Suprapubic skin (tissue), 4 donors: ENCODE measurements at regions not wholly inside any gene's neighbourhood (a gene's known extent, or its start where the extent isn't known, plus 50 kb on each side); places are given as distances from the start of the nearest gene placed in this dataset.

Experiments used
- DNase-seq, 2 donors: peaks; one replicate each; pipeline ENCODE4 v3.0.0-alpha.2; 2019; ENCODE audit warnings: low spot score in 2 of 2
- H3K27ac ChIP-seq: fragments of 200-600 bp; sonication (generic); one replicate; pipeline ENCODE4 v1.5.1; 2019
- H3K27me3 ChIP-seq: fragments of 200-600 bp; sonication (generic); one replicate; pipeline ENCODE4 v1.5.1; 2019
- H3K36me3 ChIP-seq: fragments of 200-600 bp; sonication (generic); one replicate; pipeline ENCODE4 v1.5.1; 2019
- H3K4me1 ChIP-seq: fragments of 200-600 bp; sonication (generic); one replicate; pipeline ENCODE4 v1.5.1; 2019
- H3K4me3 ChIP-seq: fragments of 200-600 bp; sonication (generic); one replicate; pipeline ENCODE4 v1.5.1; 2019; ENCODE audit warnings: mild to moderate bottlenecking
- H3K9me3 ChIP-seq: fragments of 200-600 bp; sonication (generic); one replicate; pipeline ENCODE4 v1.5.1; 2019
- EP300 ChIP-seq: sonication (generic); formaldehyde crosslinking; IDR thresholded peaks from one replicate; pipeline ENCODE4 v1.6.1; 2017; ENCODE audit warnings: antibody characterized with exemption
- POLR2A ChIP-seq, 2 donors: fragments of 450-650 bp; IDR thresholded peaks; one replicate each; pipeline ENCODE4 v1.6.1; 2017; ENCODE audit warnings: antibody characterized with exemption in 2 of 2, mild to moderate bottlenecking in 2 of 2, moderate library complexity in 2 of 2
- POLR2AphosphoS5 ChIP-seq, 3 donors: sonication (generic); formaldehyde crosslinking; IDR thresholded peaks; one replicate each; pipeline ENCODE4 v1.6.1; 2017; ENCODE audit warnings: antibody characterized with exemption in 3 of 3
- WGBS: methylation state at CpG from one replicate; pipeline ENCODE4 v1.1.5; 2018; 5-methylcytosine and 5-hydroxymethylcytosine counted together
- TF ChIP-seq, protein P1 (sequence below), 2 donors: fragments of 200-600 bp in 1 of 2; fragments of 450-650 bp in 1 of 2; sonication (generic) in 1 of 2; IDR thresholded peaks; one replicate each; pipeline ENCODE4 v1.5.1; 2016 to 2019; ENCODE audit warnings: antibody characterized with exemption in 2 of 2, mild to moderate bottlenecking in 1 of 2, moderate library complexity in 1 of 2

DNA sequence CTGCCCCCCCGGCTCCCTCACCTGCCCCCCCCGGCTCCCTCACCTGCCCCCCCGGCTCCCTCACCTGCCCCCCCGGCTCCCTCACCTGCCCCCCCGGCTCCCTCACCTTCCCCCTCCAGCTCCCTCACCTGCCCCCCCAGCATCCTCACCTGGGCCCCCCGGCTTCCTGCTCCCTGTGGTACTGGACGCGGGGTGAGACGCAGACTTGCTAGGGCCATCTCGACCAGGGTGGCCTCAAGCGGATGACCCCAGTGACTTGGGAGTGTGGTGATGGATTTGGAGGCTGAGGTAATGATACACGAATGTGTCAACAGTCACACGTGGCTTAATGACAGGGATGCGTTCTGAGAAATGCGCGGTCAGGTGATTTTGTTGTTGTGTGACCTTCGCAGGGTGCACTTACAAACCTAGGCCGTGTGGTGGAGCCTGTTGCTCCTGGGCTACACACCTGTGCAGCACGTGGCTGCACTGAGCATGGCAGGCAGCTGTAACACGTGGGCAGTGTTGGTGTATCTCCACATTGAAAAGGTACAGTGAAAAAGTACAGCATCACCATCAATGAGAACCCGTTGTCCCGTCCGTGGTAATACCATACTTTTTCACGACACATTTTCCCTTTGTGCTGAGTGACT lies 197.8 kb downstream of the TEX29 start:
- H3K9me3 ChIP-seq, result no peaks in the 10 kb centered on the region
- WGBS, result 75% methylated on average over 14 of the region's 24 CpGs
- no peaks in the 10 kb centered on the region for H3K36me3 ChIP-seq
- no peak overlapping the region for H3K4me3 ChIP-seq
- peaks cover 30% of the 10 kb centered on the region for H3K27me3 ChIP-seq
- DNase-seq, result no peak
- no peak overlapping the region for H3K27ac ChIP-seq
- TF ChIP-seq POLR2AphosphoS5 (IDR thresholded peaks at IDR 0.05), result no peak
- TF ChIP-seq POLR2A (IDR thresholded peaks at IDR 0.05), result no peak
- TF ChIP-seq, protein P1, sequence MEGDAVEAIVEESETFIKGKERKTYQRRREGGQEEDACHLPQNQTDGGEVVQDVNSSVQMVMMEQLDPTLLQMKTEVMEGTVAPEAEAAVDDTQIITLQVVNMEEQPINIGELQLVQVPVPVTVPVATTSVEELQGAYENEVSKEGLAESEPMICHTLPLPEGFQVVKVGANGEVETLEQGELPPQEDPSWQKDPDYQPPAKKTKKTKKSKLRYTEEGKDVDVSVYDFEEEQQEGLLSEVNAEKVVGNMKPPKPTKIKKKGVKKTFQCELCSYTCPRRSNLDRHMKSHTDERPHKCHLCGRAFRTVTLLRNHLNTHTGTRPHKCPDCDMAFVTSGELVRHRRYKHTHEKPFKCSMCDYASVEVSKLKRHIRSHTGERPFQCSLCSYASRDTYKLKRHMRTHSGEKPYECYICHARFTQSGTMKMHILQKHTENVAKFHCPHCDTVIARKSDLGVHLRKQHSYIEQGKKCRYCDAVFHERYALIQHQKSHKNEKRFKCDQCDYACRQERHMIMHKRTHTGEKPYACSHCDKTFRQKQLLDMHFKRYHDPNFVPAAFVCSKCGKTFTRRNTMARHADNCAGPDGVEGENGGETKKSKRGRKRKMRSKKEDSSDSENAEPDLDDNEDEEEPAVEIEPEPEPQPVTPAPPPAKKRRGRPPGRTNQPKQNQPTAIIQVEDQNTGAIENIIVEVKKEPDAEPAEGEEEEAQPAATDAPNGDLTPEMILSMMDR (IDR thresholded peaks at IDR 0.05), result no peak
- TF ChIP-seq EP300, result no peak
- H3K4me1 ChIP-seq, result no peaks in the 10 kb centered on the region

DNA sequence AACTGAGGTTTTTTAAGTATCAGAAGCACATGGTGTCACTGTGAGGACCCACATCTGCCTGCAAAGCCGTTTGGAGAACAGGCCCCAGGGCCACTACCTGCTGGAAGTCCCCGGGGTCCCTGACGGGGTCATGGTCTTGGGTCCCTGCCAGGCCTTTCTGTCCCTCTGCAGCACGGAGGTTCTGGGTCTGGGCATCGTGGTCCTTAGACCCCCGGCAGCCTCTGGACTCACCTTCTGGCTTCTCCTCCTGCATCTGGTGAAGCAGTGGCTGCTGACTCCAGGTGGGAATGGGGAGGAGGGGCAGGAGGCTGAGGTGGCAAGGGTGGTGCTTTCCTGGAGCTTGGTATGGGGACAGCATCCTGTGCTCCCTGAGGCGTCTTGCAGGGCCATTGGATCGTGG lies 198.6 kb downstream of the TEX29 start:
- no peak for TF ChIP-seq EP300
- no peak for TF ChIP-seq POLR2AphosphoS5 (IDR thresholded peaks at IDR 0.05)
- no peak for TF ChIP-seq POLR2A (IDR thresholded peaks at IDR 0.05)
- TF ChIP-seq, protein P1 (IDR thresholded peaks at IDR 0.05), result no peak
- no peaks in the 10 kb centered on the region for H3K9me3 ChIP-seq
- peaks cover 30% of the 10 kb centered on the region for H3K27me3 ChIP-seq
- WGBS, result 62% methylated on average over 8 of the region's 8 CpGs
- H3K4me1 ChIP-seq, result no peaks in the 10 kb centered on the region
- no peak overlapping the region for H3K27ac ChIP-seq
- no peak overlapping the region for H3K4me3 ChIP-seq
- DNase-seq, result no peak
- no peaks in the 10 kb centered on the region for H3K36me3 ChIP-seq

DNA sequence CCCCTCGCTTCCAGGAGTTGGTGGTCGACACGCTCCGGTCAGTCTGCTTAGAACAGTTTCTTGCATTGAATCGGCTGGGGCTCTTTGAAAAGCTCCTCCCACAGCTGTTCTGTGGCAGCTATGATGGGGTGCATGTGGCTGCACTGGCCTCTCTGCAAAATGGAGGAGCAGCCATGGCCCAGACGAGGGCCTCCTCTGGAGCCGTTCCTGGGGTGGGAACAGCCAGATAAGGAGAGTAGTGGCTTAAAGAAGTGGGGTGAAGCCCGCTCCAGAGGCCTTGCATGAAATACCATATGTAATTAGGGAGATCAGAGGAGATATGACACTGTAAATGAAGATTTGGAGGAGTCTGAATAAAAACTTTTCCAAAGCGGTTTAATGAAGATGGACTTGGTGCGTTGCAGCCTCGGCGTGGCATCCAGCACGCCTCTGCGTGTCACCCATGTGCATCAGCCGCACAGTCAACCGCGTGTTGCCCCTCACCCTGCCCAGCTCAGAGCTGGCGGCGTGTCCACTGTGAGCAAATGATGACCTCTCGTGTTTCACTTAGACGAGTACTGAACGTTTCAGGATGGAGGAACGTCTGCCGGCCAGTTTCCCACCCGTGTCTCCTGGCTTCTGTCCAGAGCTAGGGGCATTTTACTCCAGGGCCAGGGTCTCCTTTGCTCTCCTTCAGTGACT lies 199.2 kb downstream of the TEX29 start:
- Histone ChIP-seq H3K27ac (no peak overlapping the region), H3K36me3 (no peaks in the 10 kb centered on the region), H3K27me3 (peaks cover 27% of the 10 kb centered on the region), H3K4me3 (no peak overlapping the region), H3K9me3 (no peaks in the 10 kb centered on the region), H3K4me1 (no peaks in the 10 kb centered on the region)
- WGBS, result 79% methylated on average over 20 of the region's 25 CpGs
- no peak for DNase-seq
- TF ChIP-seq, protein P1 (IDR thresholded peaks at IDR 0.05), result no peak

DNA sequence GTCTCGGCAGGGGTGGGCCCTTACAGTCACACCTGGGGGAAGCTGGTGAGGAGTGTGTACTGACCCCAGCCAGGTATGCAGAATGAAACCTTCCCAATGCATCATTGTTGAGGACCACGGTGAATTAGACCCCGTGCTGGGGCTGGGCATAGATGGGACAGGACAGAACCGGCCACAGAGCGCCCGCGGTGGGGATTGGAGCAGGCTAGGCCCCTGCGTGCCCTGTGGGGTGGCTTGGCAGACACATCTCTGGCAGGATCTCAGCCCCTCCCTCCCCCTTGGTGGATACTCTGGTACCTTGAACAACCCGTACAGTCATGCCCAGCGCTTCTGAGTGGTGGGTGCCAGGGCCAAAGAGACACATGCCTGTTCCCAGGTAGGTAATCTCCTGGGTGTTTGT lies 200.6 kb downstream of the TEX29 start:
- WGBS, result 58% methylated on average over 10 of the region's 10 CpGs
- H3K4me3 ChIP-seq, result no peak overlapping the region
- no peaks in the 10 kb centered on the region for H3K36me3 ChIP-seq
- TF ChIP-seq, protein P1 (IDR thresholded peaks at IDR 0.05), result no peak
- no peak for TF ChIP-seq POLR2A (IDR thresholded peaks at IDR 0.05)
- no peak for TF ChIP-seq POLR2AphosphoS5 (IDR thresholded peaks at IDR 0.05)
- TF ChIP-seq EP300, result no peak
- H3K4me1 ChIP-seq, result no peaks in the 10 kb centered on the region
- H3K9me3 ChIP-seq, result no peaks in the 10 kb centered on the region
- DNase-seq, result peak in 1 of 2 donors; percentile 71
- peaks cover 15% of the 10 kb centered on the region for H3K27me3 ChIP-seq
- H3K27ac ChIP-seq, result no peak overlapping the region

- WGBS, result 64% methylated on average over 12 of the region's 12 CpGs
- no peak for TF ChIP-seq POLR2AphosphoS5 (IDR thresholded peaks at IDR 0.05)
- no peak for TF ChIP-seq EP300
- TF ChIP-seq, protein P1 (IDR thresholded peaks at IDR 0.05), result no peak
- TF ChIP-seq POLR2A (IDR thresholded peaks at IDR 0.05), result no peak
- no peak overlapping the region for H3K27ac ChIP-seq
- H3K4me3 ChIP-seq, result no peak overlapping the region
- no peaks in the 10 kb centered on the region for H3K4me1 ChIP-seq
- no peaks in the 10 kb centered on the region for H3K36me3 ChIP-seq
- no peaks in the 10 kb centered on the region for H3K9me3 ChIP-seq
- peaks cover 14% of the 10 kb centered on the region for H3K27me3 ChIP-seq
- DNase-seq, result no peak
Observed at GRCh38 chr13:111521691-111522229, 201.3 kb downstream of the TEX29 start.
